ENCODE measurements at regions not wholly inside any gene's neighbourhood (a gene's known extent, or its start where the extent isn't known, plus 50 kb on each side); places are given as distances from the start of the nearest gene placed in this dataset.
"Not testable (repeated sequence)": the region's sequence is repeated elsewhere in the genome, so short reads cannot be mapped to it uniquely, and the experiment has no call there.

DNA sequence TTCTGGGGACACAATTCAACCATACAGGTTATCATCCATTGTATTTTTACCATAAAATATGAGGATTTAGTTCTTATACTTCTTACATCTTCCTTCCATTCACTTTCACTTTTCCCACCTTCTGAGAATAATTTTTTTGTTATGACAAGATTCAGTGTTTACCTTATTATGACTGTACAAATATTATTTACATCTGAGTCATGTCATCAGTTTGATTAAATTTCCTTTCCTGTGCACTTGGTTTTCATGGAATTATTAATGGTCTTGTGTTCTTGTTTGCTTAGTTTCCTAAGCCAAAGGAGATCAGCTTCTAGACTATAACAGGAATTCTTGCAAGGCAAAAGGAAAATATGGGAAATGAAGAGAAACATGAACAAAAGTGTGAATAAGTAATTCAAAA, 366.5 kb downstream of the TMEM38B start:
- DNase-seq: no peak

GRCh38 chr9:106062250-106062649, 367.9 kb downstream of the TMEM38B start:
- DNase-seq: no peak

DNA sequence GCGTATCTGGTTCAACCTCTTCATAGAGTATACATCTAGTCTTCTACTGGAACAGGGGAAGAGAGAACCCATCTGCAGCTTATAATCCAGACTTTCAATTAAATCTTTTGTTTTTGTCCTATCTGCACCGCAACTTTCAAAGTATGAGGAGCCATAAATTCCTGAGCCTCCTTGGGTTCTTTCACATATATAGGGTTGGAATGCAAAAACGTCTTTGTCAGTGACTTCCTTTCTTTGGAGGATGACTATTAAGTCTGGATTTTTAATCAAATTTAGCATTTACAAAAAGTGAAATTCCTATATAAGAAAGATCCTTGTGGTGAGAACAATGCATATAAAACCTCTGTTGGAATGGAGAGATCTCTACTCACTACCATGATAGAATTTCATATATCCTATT, 370.8 kb downstream of the TMEM38B start:
- no peak for DNase-seq

DNA sequence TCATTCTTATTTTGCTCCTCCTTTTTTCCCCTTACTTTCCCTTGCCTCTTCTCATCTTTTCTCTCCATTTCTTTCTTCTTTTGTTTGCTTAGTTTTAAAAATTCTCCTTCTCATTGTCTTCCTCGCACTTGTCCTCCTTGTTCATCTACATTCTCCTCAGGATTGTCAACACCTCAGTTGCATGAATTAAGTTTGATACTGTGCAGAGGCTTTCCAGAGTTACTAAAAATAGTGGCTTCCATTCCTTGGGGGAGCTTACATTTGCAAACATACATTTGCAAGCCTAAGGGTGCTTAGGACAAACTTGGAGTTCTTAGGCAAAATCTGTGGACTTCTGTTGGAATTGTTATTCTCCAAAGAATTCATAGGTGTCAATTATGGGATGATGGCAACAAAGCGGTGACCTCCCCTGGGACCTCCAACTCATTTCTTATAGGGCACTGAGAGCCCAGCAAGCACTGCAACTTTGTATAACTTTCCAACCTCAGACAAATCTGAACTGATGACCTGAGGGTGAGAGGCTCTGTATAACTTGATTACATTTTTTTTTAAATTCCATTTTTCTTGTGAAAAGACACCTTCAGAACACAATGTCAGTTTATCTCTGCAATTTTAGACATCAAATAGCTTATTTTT, 371.4 kb downstream of the TMEM38B start:
- no peak for DNase-seq

- DNase-seq: no peak
These were observed 372.7 kb downstream of the TMEM38B start for GRCh38 chr9:106066940-106067524.

GRCh38 chr9:106069241-106069640, 374.9 kb downstream of the TMEM38B start:
- DNase-seq: no peak

DNA sequence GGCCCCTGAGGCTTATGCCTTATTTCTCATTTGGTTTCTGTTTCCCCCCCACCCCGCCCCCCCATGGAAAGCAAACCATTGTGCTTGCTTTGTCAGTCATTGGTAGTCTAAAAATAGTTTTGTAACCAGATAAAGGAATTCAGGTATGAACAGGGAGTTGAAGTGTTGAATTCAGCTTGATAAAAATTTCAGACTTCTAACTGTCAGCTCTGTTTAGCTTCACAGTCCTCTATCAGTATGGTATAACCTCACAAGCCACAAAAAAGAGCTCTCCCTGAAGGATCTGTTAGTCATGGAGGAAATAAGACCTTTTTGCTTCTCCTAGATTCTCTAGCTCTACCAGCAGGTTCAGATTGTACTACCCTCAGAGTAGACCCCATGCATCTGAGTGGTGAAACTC, 378.1 kb downstream of the TMEM38B start:
- DNase-seq: no peak

DNA sequence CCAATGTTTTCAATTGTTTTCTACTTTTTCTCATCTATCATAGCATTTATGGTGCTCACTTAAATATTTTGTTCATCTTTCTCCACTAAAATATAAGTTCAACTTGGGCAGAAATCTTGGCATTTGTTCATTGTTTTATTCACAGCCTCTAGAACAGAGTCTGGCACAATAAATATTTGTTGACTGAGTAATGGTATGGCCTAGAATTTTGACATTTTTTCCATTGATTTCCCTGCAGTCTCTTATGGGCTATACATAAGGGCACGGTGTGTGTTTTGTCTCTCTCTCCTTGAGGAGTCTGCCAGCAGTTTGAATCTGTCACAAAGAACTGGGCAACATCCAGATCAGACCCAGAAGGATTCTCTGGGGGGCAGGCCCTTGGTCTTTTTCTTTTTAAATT, 379.7 kb downstream of the TMEM38B start:
- DNase-seq: no peak

DNA sequence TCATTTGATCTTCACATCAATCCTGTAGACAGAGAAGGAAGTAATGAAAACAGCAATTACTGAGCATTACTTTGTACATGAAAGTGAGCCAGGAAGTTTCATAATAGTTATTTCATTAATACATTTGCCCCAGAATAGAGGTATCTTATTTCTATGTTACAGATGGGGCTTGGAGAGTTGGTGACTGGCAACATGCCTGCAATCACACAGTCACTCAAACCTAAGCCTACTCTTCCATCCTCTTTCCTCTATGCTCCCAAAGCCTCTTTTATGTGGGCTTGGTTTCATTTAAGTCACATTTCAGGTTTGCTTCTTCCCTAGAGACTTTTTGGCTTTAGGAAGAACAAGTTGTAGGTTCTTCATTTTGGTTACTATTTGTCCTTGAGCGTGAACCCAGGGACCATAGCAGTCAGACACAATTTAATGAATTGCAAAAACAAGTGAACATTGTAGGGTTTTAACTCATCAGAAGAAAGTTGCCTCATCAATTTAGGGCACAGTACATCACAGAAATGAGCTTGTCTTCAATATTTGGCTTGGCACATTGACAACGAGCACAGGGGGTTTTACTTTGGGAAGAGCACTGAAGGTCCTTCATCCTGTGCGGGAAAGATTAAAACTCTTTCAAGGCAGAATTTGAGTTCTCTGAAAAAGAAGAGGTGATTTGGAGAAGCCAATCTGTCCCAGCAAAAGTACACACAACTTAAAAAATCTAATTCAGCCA, 381.1 kb downstream of the TMEM38B start:
- DNase-seq: no peak

DNA sequence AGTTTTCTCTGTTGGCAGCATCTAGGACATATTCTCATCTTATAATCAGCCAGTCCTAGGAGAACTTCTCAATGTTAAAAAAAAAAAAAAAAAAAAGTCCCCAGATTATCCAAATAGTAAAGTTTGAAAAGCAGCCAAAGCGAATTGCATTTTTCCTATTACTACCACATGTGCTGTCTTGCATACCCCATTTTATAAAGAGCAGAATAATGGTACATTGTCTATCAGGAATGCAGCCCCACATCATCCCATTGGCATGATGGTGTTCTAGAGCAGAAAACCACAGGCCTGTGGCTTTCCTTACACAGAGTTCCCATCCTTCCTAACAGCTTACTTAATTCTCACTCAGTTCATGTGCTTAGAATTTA, 381.6 kb downstream of the TMEM38B start:
- DNase-seq: no peak

GRCh38 chr9:106076711-106077110, 382.4 kb downstream of the TMEM38B start:
- no peak for DNase-seq

GRCh38 chr9:106077731-106078130, 383.4 kb downstream of the TMEM38B start:
- DNase-seq: no peak

DNA sequence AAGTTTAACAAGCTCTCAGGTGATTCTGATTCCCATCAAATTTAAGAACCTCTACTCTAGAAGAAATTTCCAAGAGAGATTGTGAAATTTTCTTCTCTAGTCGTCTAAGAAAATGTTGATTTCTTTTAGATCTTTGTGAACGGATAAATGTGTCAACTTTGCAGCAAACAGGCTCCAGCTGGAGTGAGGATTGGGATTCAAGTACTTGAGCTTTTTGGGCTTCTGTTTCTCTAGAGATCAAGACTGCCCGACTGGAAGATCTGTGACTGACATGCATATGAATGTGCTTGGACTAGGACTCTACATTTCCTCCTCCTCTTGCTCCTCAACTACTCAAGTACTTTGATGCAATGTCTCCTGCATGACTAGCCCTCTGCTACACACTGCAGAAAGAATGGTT, 388.3 kb downstream of the TMEM38B start:
- no peak for DNase-seq

GRCh38 chr9:106084702-106085101, 390.4 kb downstream of the TMEM38B start:
- DNase-seq: no peak

GRCh38 chr9:106085479-106085878, 391.1 kb downstream of the TMEM38B start:
- DNase-seq: no peak

DNA sequence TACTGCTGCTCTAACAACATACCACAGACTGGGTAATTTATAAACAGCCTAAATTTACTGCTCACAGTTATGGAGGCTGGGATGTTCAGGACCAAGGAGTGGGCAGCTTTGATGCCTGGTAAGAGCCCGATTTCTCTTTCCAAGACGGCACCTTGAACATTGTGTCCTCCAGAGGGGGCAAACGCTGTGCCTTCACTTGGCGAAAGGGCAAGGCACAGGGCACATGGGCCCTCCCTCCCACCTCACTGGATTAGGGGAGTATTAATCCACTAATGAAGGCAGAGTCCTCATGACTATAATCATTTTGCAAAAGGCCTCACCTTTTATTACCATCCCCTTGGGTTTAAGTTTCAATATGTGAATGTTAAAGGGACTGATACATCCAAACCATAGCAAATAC, 397.7 kb downstream of the TMEM38B start:
- DNase-seq: peak; percentile 18

DNA sequence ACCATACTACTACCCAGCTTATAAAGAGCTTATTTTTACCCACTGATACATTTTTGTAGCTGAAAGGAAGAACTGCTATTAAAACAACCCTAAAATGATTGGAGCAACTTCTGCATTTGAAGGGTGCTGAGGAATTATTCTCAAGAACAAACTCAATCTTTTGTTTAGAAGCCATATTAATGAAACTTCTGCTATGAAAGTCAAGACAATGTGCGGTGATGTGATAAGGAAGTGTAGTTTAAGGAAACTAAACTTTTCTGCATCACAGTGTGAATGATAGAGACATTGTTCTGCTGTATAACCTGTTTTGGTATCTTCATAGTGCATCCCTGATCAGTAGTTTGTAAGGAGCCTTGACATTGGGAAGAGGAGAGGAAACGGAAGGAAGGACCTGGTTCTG, 408.5 kb downstream of the TMEM38B start:
- DNase-seq: no peak

- DNase-seq: no peak
These were observed 410.5 kb downstream of the TMEM38B start for GRCh38 chr9:106104887-106105286.

- DNase-seq: no peak
These were observed 412.1 kb downstream of the TMEM38B start for GRCh38 chr9:106106396-106106795.

DNA sequence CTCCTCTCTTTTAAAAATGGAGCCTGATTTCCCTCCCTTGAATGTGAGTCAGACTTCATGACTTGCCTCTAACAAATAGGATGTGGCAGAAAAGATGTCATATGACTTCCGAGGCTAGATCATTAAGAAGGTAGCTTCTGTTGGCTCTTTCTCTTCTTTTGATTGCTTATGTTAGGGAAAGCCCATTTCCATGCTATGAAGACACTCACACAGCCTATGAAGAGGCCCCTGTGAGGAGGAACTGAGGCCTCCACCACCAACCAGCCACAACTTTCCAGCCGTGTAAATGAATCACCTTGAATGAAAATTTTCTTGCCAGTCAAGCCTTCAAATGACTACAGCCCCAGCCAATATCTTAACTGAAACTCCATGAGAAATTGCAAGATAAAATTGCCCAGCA, 413.4 kb downstream of the TMEM38B start:
- no peak for DNase-seq

DNA sequence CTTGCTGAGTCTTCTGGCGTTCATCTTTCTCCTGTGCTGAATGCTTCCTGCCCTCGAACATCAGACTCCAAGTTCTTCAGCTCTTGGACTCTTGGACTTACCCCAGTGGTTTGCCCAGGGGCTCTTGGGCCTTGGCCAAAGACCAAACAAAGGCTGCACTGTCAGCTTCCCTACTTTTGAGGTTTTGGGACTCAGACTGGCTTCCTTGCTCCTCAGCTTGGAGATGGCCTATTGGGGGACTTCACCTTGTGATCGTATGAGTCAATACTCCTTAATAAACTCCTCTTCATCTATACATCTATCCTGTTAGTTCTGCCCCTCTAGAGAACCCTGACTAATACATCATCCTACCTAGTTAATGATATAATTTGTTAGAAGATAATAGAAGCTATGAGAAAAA, 415.4 kb downstream of the TMEM38B start:
- DNase-seq: not testable (repeated sequence)

GRCh38 chr9:106110483-106110882, 416.1 kb downstream of the TMEM38B start:
- DNase-seq: no peak

GRCh38 chr9:106111039-106111730, 416.8 kb downstream of the TMEM38B start:
- DNase-seq: peak; percentile 31

DNA sequence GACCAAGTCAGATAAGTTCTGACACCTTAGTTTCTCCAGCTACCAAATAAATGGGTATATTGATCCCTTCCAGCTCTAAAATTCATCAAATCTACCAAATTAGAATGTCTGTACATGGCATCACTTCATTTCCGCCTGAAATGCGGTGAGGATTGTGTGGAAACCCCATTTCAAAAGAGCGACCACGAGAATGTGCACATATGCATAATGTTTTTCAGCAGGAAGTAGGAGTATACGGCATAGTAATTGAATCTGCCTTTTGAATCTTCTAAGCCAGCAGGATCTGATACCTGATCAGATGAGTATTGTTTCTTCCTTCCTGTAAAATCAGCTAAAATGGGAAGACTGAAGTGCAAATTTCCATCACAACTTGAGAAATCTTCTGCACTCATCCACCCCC, 418.6 kb downstream of the TMEM38B start:
- DNase-seq: no peak
